GM12872 (cell line): ENCODE measurements at regions not wholly inside any gene's neighbourhood (a gene's known extent, or its start where the extent isn't known, plus 50 kb on each side); places are given as distances from the start of the nearest gene placed in this dataset.

Experiments
- TF ChIP-seq, protein P1 (sequence below): IDR thresholded peaks from 3 replicates; pipeline ENCODE4 v1.5.1; 2011; ENCODE audit warnings: low read depth, mild to moderate bottlenecking, low read length, moderate library complexity; ENCODE audit not compliant: insufficient read depth

DNA sequence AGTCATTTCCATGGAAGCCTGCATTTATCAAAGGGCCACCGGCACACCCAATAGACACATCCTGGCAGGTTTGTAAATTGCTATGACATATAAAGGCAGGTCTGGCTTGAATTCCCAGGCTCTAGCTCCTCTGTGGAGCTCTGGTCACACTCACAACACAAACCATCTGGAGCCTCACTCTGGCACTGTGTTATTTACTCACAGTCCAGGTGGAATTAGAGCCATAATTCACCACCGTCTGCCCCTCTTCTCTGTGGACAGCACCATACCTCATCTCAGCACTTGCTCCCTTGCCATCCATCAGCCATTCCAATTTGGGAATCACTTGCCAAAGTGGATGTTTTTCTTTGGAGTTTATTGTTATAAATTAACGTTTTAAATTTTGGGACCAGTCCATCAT lies 84.3 kb upstream of the OSR1 start:
- TF ChIP-seq, protein P1, sequence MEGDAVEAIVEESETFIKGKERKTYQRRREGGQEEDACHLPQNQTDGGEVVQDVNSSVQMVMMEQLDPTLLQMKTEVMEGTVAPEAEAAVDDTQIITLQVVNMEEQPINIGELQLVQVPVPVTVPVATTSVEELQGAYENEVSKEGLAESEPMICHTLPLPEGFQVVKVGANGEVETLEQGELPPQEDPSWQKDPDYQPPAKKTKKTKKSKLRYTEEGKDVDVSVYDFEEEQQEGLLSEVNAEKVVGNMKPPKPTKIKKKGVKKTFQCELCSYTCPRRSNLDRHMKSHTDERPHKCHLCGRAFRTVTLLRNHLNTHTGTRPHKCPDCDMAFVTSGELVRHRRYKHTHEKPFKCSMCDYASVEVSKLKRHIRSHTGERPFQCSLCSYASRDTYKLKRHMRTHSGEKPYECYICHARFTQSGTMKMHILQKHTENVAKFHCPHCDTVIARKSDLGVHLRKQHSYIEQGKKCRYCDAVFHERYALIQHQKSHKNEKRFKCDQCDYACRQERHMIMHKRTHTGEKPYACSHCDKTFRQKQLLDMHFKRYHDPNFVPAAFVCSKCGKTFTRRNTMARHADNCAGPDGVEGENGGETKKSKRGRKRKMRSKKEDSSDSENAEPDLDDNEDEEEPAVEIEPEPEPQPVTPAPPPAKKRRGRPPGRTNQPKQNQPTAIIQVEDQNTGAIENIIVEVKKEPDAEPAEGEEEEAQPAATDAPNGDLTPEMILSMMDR, result no peak

DNA sequence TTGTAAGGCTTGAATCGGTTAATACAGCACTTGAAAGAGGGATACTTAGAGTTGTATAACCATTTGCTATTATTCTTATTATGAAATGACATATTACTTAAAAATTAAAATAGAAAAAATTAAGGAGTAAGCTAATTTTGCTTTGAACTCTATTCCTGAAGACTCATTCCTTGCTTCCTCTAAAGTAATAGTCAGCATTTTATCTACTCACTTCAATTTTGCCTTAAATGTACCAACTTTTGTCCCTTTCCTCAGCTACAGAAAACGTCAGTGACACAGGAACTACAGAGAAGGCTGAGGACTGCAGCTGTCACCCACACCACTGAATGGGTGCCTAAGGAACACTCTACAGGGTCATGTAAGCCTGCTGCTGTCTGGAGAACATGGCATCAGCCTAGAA lies 80.7 kb upstream of the OSR1 start:
- TF ChIP-seq, protein P1, result no peak

DNA sequence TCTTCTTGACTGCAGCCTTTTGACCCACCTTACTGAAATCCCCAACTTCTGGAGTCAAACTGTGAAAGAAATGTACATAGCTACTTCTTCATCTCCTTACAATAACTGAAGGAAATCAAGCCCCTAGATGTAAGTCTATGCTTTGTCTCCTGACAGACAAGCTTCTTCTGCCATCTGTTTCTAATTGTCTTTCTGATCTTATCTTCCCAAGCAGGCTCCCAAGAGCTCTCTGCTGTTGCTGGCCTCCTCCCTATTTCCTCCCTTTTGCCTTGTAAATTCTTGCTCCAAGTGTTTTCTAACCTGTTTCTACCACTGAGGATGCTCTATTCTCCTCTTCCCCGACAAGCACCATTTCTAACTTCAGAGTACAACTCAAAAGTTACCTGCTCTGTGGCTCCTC lies 77.4 kb upstream of the OSR1 start:
- TF ChIP-seq, protein P1, result no peak

DNA sequence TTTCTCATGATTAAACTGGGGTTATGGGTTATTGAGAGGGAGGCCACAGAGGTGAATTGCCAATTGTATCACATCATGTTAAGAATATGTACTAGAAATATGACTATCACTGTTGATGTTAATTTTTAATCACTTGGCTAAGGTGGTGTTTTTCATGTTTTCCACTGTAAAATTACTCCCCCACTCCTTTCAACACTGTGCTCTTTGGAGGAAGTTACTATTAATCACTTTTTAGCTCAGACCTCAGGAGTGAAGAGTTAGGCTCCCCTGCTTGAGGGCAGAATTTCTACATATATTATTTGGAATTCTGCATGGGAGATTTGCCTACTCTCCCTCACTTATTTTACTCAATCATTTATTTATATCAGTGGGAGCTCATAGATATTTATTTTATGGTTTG lies 76.0 kb upstream of the OSR1 start:
- TF ChIP-seq, protein P1, result no peak

DNA sequence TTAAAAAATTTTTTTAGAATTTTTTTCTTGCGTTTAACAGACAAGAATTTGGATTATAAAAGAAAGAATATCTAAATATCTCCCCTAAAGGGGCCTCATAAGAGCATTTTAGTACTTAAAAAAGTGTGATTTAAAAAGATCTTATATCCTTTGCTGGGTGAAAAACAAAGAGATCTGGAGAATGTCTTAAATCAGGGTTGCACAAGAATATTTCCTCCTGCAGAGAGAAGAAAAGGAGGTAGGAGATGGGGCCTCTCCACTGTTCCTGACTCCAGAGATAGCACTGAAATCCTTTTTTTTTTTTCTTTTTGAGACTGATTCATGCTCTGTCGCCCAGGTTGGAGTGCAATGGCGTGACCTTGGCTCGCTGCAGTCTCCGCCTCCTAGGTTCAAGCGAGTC lies 68.5 kb upstream of the OSR1 start:
- TF ChIP-seq, protein P1, result no peak

DNA sequence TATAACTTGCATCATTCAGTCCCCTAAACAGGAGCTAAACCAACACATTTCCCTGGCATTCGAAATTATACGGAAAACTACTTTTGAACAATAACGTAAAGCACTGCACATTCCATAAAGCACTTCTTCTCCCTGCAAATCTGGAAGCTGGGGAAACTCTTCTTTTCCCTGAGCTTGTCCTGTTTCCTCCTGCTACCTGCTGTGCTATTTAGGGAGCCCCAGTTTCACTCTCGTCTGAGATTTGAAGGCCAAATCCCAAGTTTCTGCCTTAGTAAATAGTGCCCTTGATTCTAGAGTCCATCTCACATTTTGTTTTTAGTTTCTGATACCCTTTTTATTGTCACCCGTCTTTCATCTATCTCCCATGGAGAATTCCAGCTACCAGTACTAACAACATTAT lies 67.7 kb upstream of the OSR1 start:
- TF ChIP-seq, protein P1, result no peak

DNA sequence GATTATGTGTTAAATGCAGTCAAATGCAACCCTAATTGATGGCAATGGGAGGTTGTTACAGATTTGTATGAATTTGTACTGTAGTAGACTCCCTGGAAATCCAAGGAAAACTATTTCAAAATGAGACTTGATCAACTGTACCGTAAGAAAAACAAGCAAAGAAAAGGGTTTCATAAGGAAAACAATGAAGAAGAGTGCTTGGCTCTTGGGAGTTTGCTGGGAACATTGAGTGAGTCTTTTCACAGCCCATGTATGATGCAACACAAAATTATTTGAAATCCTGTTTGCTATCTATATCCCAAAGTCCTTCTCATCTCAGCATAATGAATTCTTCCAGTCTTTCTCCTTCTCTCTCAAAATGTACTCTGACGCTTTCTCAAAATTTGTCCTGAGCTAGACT lies 67.0 kb upstream of the OSR1 start:
- TF ChIP-seq, protein P1, result no peak
